H9 (cell line): ENCODE measurements at regions not wholly inside any gene's neighbourhood (a gene's known extent, or its start where the extent isn't known, plus 50 kb on each side); places are given as distances from the start of the nearest gene placed in this dataset.

Source experiments
- DNase-seq: peaks from one replicate; pipeline ENCODE4 v3.0.0-alpha.2; 2017
- H2AFZ ChIP-seq: one replicate; pipeline ENCODE4 v1.6.1; 2013; ENCODE audit warnings: mild to moderate bottlenecking, low read length, control low read depth, moderate library complexity
- H2AK5ac ChIP-seq: 2 replicates; pipeline ENCODE4 v1.6.1; 2013; ENCODE audit warnings: low read length, control low read depth, mixed read lengths; ENCODE audit not compliant: insufficient read length
- H2BK120ac ChIP-seq: one replicate; pipeline ENCODE4 v1.6.1; 2013; ENCODE audit warnings: low read depth, mild to moderate bottlenecking, low read length, control low read depth, inconsistent platforms; ENCODE audit not compliant: poor library complexity, severe bottlenecking
- H2BK12ac ChIP-seq: 2 replicates; pipeline ENCODE4 v1.6.1; 2013; ENCODE audit warnings: low read length, control low read depth, mixed read lengths, low read depth; ENCODE audit not compliant: insufficient read length
- H2BK15ac ChIP-seq: 2 replicates; pipeline ENCODE4 v1.6.1; 2013; ENCODE audit warnings: low read depth, low read length, control low read depth
- H2BK20ac ChIP-seq: one replicate; pipeline ENCODE4 v1.6.1; 2013; ENCODE audit warnings: low read depth, mild to moderate bottlenecking, low read length, control low read depth, inconsistent platforms; ENCODE audit not compliant: poor library complexity, severe bottlenecking
- H2BK5ac ChIP-seq: 2 replicates; pipeline ENCODE4 v1.6.1; 2013; ENCODE audit warnings: low read length, control low read depth, mixed read lengths; ENCODE audit not compliant: insufficient read length
- H3K14ac ChIP-seq: 2 replicates; pipeline ENCODE4 v1.6.1; 2013; ENCODE audit warnings: low read length, control low read depth; ENCODE audit not compliant: insufficient read depth
- H3K18ac ChIP-seq: 2 replicates; pipeline ENCODE4 v1.6.1; 2013; ENCODE audit warnings: low read depth, mild to moderate bottlenecking, mixed read lengths, low read length, control low read depth; ENCODE audit not compliant: insufficient read length
- H3K23ac ChIP-seq: 2 replicates; pipeline ENCODE4 v1.6.1; 2013; ENCODE audit warnings: low read length, control low read depth, mixed read lengths, low read depth; ENCODE audit not compliant: insufficient read length
- H3K23me2 ChIP-seq: 2 replicates; pipeline ENCODE4 v1.6.1; 2013; ENCODE audit warnings: low read depth, mild to moderate bottlenecking, mixed read lengths, low read length, control low read depth; ENCODE audit not compliant: insufficient read length, poor library complexity, severe bottlenecking
- H3K27ac ChIP-seq: 2 replicates; pipeline ENCODE4 v1.5.1; 2013; ENCODE audit warnings: low read length, control low read depth, mixed read lengths, low read depth; ENCODE audit not compliant: insufficient read length
- H3K27me3 ChIP-seq: 2 replicates; pipeline ENCODE4 v1.6.1; 2013; ENCODE audit warnings: low read length, control low read depth, inconsistent platforms; ENCODE audit not compliant: insufficient read depth
- H3K4ac ChIP-seq: 2 replicates; pipeline ENCODE4 v1.6.1; 2013; ENCODE audit warnings: low read depth, mild to moderate bottlenecking, control low read depth, inconsistent platforms, low read length, moderate library complexity
- H3K4me1 ChIP-seq: 2 replicates; pipeline ENCODE4 v1.6.1; 2013; ENCODE audit warnings: low read length, control low read depth, inconsistent platforms; ENCODE audit not compliant: insufficient read depth
- H3K4me2 ChIP-seq: 2 replicates; pipeline ENCODE4 v1.6.1; 2013; ENCODE audit warnings: low read length, control low read depth, mixed read lengths; ENCODE audit not compliant: insufficient read length, insufficient read depth
- H3K56ac ChIP-seq: 2 replicates; pipeline ENCODE4 v1.6.1; 2013; ENCODE audit warnings: low read depth, mild to moderate bottlenecking, mixed read lengths, low read length, control low read depth; ENCODE audit not compliant: insufficient read length
- H3K79me1 ChIP-seq: 2 replicates; pipeline ENCODE4 v1.6.1; 2013; ENCODE audit warnings: low read depth, mild to moderate bottlenecking, moderate library complexity, low read length, control low read depth, inconsistent platforms; ENCODE audit not compliant: insufficient read depth, poor library complexity, severe bottlenecking
- H3K79me2 ChIP-seq: 2 replicates; pipeline ENCODE4 v1.6.1; 2013; ENCODE audit warnings: low read length, control low read depth, inconsistent platforms; ENCODE audit not compliant: insufficient read depth
- H3K9ac ChIP-seq: 2 replicates; pipeline ENCODE4 v1.6.1; 2013; ENCODE audit warnings: low read length, control low read depth, mixed read lengths; ENCODE audit not compliant: insufficient read length; ENCODE audit errors: extremely low read depth
- H3K9me3 ChIP-seq: one replicate; pipeline ENCODE4 v1.6.1; 2013; ENCODE audit warnings: low read depth, low read length, inconsistent platforms; ENCODE audit not compliant: control insufficient read depth
- H3T11ph ChIP-seq: one replicate; pipeline ENCODE4 v1.6.1; 2013; ENCODE audit warnings: mild to moderate bottlenecking, low read length, control low read depth, inconsistent platforms
- H4K20me1 ChIP-seq: one replicate; pipeline ENCODE4 v1.6.1; 2013; ENCODE audit not compliant: control insufficient read depth, insufficient read length, insufficient read depth
- H4K5ac ChIP-seq: 2 replicates; pipeline ENCODE4 v1.6.1; 2013; ENCODE audit warnings: low read depth, mild to moderate bottlenecking, mixed read lengths, low read length, control low read depth; ENCODE audit not compliant: insufficient read length
- H4K8ac ChIP-seq: replicated peaks from 2 replicates; pipeline ENCODE4 v1.6.1; 2013; ENCODE audit warnings: low read length, control low read depth, mixed read lengths, low read depth; ENCODE audit not compliant: insufficient read length
- H4K91ac ChIP-seq: 2 replicates; pipeline ENCODE4 v1.6.1; 2013; ENCODE audit warnings: low read depth, mild to moderate bottlenecking, moderate library complexity, mixed read lengths, low read length, control low read depth; ENCODE audit not compliant: insufficient read length
- H3K27ac Mint-ChIP-seq, 3 experiments: 2 replicates in 2 of 3; 3 replicates in 1 of 3; pipeline ENCODE4 v1.8.0; 2020 to 2021; ENCODE audit warnings: mixed read lengths in 3 of 3, mild to moderate bottlenecking in 1 of 3, moderate library complexity in 1 of 3
- H3K27me3 Mint-ChIP-seq: 2 replicates; pipeline ENCODE4 v1.8.0; 2021; ENCODE audit warnings: low read depth, mild to moderate bottlenecking, moderate library complexity, mixed read lengths
- H3K36me3 Mint-ChIP-seq, 3 experiments: 2 replicates in 2 of 3; 3 replicates in 1 of 3; pipeline ENCODE4 v1.8.0; 2020 to 2021; ENCODE audit warnings: low read depth in 3 of 3, mixed read lengths in 3 of 3; ENCODE audit not compliant: insufficient read depth in 1 of 3
- H3K4me1 Mint-ChIP-seq, 2 experiments: 2 replicates each; pipeline ENCODE4 v1.8.0; 2020; ENCODE audit warnings: mixed read lengths in 2 of 2
- H3K4me3 Mint-ChIP-seq, 2 experiments: 2 replicates in 1 of 2; 3 replicates in 1 of 2; pipeline ENCODE4 v1.8.0; 2020 to 2021; ENCODE audit warnings: mild to moderate bottlenecking in 2 of 2, mixed read lengths in 2 of 2, moderate library complexity in 1 of 2
- H3K9me3 Mint-ChIP-seq, 2 experiments: 2 replicates in 1 of 2; 3 replicates in 1 of 2; pipeline ENCODE4 v1.8.0; 2020; ENCODE audit warnings: mild to moderate bottlenecking in 2 of 2, mixed read lengths in 2 of 2, moderate library complexity in 1 of 2
- WGBS: extraction: QIAGEN DNeasy Blood & Tissue Kit; methylation state at CpG from one replicate; pipeline ENCODE4 v1.1.7; 2013; ENCODE audit warnings: missing lambda C conversion rate, low lambda C conversion rate, mixed read lengths; ENCODE audit not compliant: insufficient read length; ENCODE audit errors: extremely low coverage; 5-methylcytosine and 5-hydroxymethylcytosine counted together
- TF ChIP-seq, protein P1 (sequence below): fragments of 200-600 bp; sonication (generic); conservative IDR thresholded peaks from 3 replicates; pipeline ENCODE4 v1.8.0; 2021; ENCODE audit warnings: antibody characterized with exemption, mild to moderate bottlenecking

DNA sequence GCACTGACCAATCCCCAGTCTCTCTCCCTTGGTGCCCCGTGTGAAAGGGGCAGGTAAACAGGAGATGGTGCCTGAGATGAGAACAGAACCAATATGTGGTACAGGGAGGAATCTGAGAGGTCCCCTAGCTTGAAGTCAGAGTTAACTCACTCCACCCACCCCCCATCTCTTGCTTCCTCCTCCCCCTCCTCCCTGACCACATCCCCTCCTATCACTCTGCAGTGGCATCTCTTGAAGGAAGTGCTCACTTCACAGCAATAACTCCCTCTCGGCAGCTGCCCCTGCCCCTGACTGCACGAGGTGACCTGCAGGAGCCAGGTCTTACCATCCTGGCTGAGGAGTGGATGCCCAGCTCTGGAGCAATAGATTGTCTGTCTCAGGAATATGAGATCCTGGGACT lies 224.0 kb downstream of the GAS1 start:
- H3K36me3 Mint-ChIP-seq, result no peaks in the 10 kb centered on the region
- Histone ChIP-seq H3K56ac (no peak overlapping the region), H4K5ac (no peak overlapping the region), H2AFZ (no peak overlapping the region), H3K4me1 (peaks cover 4% of the 10 kb centered on the region; the same call in 1 of the 2 replicates), H2BK12ac (no peak overlapping the region), H3K23me2 (no peaks in the 10 kb centered on the region), H4K20me1 (no peaks in the 10 kb centered on the region), H3K79me1 (no peaks in the 10 kb centered on the region), H2BK20ac (no peak overlapping the region), H3K23ac (no peak overlapping the region), H3K14ac (no peak overlapping the region), H2BK120ac (no peak overlapping the region), H4K8ac (no peak overlapping the region), H2AK5ac (no peak overlapping the region), H2BK15ac (no peak overlapping the region), H3K4me2 (no peak overlapping the region), H3K27ac (no peak overlapping the region), H3K4ac (no peak overlapping the region), H3T11ph (no peak overlapping the region), H3K18ac (no peak overlapping the region), H3K79me2 (no peaks in the 10 kb centered on the region), H2BK5ac (no peak overlapping the region), H3K9ac (no peak overlapping the region), H3K27me3 (no peaks in the 10 kb centered on the region), H4K91ac (no peak overlapping the region), H3K9me3 (no peaks in the 10 kb centered on the region)
- DNase-seq, result no peak
- H3K4me1 Mint-ChIP-seq, result peaks cover 13 to 20% of the 10 kb centered on the region in 2 experiments
- no peaks in the 10 kb centered on the region for H3K9me3 Mint-ChIP-seq
- H3K27me3 Mint-ChIP-seq, result no peaks in the 10 kb centered on the region
- no peak overlapping the region for H3K4me3 Mint-ChIP-seq
- H3K27ac Mint-ChIP-seq, result no peak overlapping the region
- WGBS, result no CpG with 5 or more reads among the region's 3 CpGs
- TF ChIP-seq, protein P1, sequence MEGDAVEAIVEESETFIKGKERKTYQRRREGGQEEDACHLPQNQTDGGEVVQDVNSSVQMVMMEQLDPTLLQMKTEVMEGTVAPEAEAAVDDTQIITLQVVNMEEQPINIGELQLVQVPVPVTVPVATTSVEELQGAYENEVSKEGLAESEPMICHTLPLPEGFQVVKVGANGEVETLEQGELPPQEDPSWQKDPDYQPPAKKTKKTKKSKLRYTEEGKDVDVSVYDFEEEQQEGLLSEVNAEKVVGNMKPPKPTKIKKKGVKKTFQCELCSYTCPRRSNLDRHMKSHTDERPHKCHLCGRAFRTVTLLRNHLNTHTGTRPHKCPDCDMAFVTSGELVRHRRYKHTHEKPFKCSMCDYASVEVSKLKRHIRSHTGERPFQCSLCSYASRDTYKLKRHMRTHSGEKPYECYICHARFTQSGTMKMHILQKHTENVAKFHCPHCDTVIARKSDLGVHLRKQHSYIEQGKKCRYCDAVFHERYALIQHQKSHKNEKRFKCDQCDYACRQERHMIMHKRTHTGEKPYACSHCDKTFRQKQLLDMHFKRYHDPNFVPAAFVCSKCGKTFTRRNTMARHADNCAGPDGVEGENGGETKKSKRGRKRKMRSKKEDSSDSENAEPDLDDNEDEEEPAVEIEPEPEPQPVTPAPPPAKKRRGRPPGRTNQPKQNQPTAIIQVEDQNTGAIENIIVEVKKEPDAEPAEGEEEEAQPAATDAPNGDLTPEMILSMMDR, result no peak
